ENCODE measurements at regions not wholly inside any gene's neighbourhood (a gene's known extent, or its start where the extent isn't known, plus 50 kb on each side); places are given as distances from the start of the nearest gene placed in this dataset.

DNA sequence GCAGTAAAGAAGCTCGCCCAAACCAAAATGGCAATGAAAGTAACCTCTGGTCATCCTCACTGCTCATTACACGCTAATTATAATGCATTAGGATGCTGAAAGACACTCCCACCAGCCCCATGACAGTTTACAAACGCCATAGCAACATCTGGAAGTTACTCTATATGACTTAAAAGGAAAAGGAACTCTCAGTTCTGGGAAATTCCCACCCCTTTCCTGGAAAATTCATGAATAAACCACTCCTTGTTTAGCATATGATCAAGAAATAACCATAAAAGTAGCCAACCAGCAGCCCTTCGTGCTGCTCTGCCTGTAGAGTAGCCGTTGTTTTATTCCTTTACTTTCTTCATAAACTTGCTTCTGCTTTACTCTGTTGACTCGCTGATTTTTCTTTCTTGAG, 164.6 kb downstream of the SMAD6 start:
- TF ChIP-seq ATF2 (CRISPR knock-in tag; IDR thresholded peaks at IDR 0.05; ENCODE audit: borderline replicate concordance, low read depth) = no peak
- TF ChIP-seq ETV6 (CRISPR knock-in tag; IDR thresholded peaks at IDR 0.05) = no peak
- TF ChIP-seq, protein P1, sequence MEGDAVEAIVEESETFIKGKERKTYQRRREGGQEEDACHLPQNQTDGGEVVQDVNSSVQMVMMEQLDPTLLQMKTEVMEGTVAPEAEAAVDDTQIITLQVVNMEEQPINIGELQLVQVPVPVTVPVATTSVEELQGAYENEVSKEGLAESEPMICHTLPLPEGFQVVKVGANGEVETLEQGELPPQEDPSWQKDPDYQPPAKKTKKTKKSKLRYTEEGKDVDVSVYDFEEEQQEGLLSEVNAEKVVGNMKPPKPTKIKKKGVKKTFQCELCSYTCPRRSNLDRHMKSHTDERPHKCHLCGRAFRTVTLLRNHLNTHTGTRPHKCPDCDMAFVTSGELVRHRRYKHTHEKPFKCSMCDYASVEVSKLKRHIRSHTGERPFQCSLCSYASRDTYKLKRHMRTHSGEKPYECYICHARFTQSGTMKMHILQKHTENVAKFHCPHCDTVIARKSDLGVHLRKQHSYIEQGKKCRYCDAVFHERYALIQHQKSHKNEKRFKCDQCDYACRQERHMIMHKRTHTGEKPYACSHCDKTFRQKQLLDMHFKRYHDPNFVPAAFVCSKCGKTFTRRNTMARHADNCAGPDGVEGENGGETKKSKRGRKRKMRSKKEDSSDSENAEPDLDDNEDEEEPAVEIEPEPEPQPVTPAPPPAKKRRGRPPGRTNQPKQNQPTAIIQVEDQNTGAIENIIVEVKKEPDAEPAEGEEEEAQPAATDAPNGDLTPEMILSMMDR (IDR thresholded peaks at IDR 0.05) = no peak
- TF ChIP-seq ZNF219 (CRISPR knock-in tag; IDR thresholded peaks at IDR 0.05; ENCODE audit: borderline replicate concordance) = no peak
- TF ChIP-seq ZBTB21 (CRISPR knock-in tag; IDR thresholded peaks at IDR 0.05; ENCODE audit: borderline replicate concordance) = no peak
- TF ChIP-seq PRDM15 (CRISPR knock-in tag; IDR thresholded peaks at IDR 0.05) = no peak
- TF ChIP-seq ZNF317 (CRISPR knock-in tag; IDR thresholded peaks at IDR 0.05; ENCODE audit: borderline replicate concordance, low read depth) = no peak
- no peak for TF ChIP-seq ESRRA (CRISPR knock-in tag; IDR thresholded peaks at IDR 0.05; ENCODE audit: borderline replicate concordance)
- TF ChIP-seq TCF7 (CRISPR knock-in tag; IDR thresholded peaks at IDR 0.05; ENCODE audit: low read depth) = no peak
